K562 (cell line): ENCODE measurements at regions not wholly inside any gene's neighbourhood (a gene's known extent, or its start where the extent isn't known, plus 50 kb on each side); places are given as distances from the start of the nearest gene placed in this dataset.
A peak's percentile ranks its signal among the peaks of the same experiment; 100 is the strongest.

Experiments used
- ATAC-seq: fragments of 200-7000 bp; cut with Tn5 transposase; 3 replicates; pipeline ENCODE4 v1.9.1; 2020; ENCODE audit warnings: moderate library complexity
- BruUV-seq: library from RNA; stranded (reverse); fragments of 400-500 nt; replicated peaks from 2 replicates; lab custom pipeline; 2021; lab: Mats Ljungman, UMichigan
- CTCF ChIA-PET: fragments of 300-600 bp; formaldehyde crosslinking; extraction: SDS; loops from one replicate; lab custom pipeline; 2021; ENCODE audit warnings: low intra/inter-chr PET ratio; lab: Yijun Ruan, JAX
- POLR2A ChIA-PET: fragments of 300-600, 350-650 bp; sonication (Branson Sonifier 250); formaldehyde crosslinking; extraction: SDS; loops from one replicate; lab custom pipeline; 2021; ENCODE audit warnings: antibody characterized with exemption, inconsistent platforms; lab: Yijun Ruan, JAX
- DNase-seq, 4 experiments: peaks; one replicate each; pipeline versions ENCODE4 v3.0.0 to v3.0.0-alpha.2; 2011 to 2018; ENCODE audit warnings: low spot score in 3 of 4, mixed read lengths in 3 of 4; ENCODE audit errors: extremely low read depth in 1 of 4
- FAIRE-seq: peaks from 2 replicates; lab custom pipeline; 2011; peaks lifted over from hg19 to GRCh38; lab: Jason Lieb, UNC
- H2AFZ ChIP-seq: 2 replicates; pipeline ENCODE4 v1.6.0; 2011; ENCODE audit warnings: low read depth, low read length, control low read depth, inconsistent platforms
- H3K27ac ChIP-seq: fragments of 200-600 bp; 3 replicates; pipeline ENCODE4 v1.8.0; 2011; ENCODE audit warnings: low read depth, mild to moderate bottlenecking, control low read depth, inconsistent platforms, low read length, moderate library complexity, mixed read lengths; ENCODE audit errors: extremely low read depth
- H3K27me3 ChIP-seq, 2 experiments: fragments of 300-600 bp in 1 of 2; 2 replicates in 1 of 2; 3 replicates in 1 of 2; pipeline versions ENCODE4 v1.6.0 to v1.8.0; 2011; ENCODE audit warnings: inconsistent platforms in 2 of 2, low read length in 2 of 2, mild to moderate bottlenecking in 1 of 2, mixed read lengths in 1 of 2, moderate library complexity in 1 of 2; ENCODE audit not compliant: control insufficient read depth in 2 of 2, insufficient read depth in 2 of 2
- H3K36me3 ChIP-seq: fragments of 300-600 bp; 3 replicates; pipeline ENCODE4 v1.8.0; 2011; ENCODE audit warnings: mild to moderate bottlenecking, low read length, inconsistent platforms; ENCODE audit not compliant: control insufficient read depth, insufficient read depth
- H3K4me1 ChIP-seq, 2 experiments: fragments of 200-600 bp in 1 of 2; replicated peaks in 1 of 2; 2 replicates in 1 of 2; 3 replicates in 1 of 2; pipeline versions ENCODE4 v1.5.1 to v1.8.0; 2011; ENCODE audit warnings: inconsistent platforms in 2 of 2, low read length in 2 of 2, mild to moderate bottlenecking in 1 of 2, mixed read lengths in 1 of 2, moderate library complexity in 1 of 2; ENCODE audit not compliant: control insufficient read depth in 2 of 2, insufficient read depth in 2 of 2
- H3K4me2 ChIP-seq: 2 replicates; pipeline ENCODE4 v1.6.1; 2011; ENCODE audit warnings: low read length, control low read depth, inconsistent platforms, mixed read lengths; ENCODE audit not compliant: insufficient read depth
- H3K4me3 ChIP-seq: fragments of 200-600 bp; sonication (generic), shearing (Covaris generic); 2 replicates; pipeline ENCODE4 v1.5.1; 2016; ENCODE audit warnings: control low read depth, inconsistent platforms
- H3K79me2 ChIP-seq: fragments of 200-600 bp; 3 replicates; pipeline ENCODE4 v1.8.0; 2011; ENCODE audit warnings: low read length, inconsistent platforms; ENCODE audit not compliant: control insufficient read depth, insufficient read depth
- H3K9ac ChIP-seq, 2 experiments: 2 replicates each; pipeline versions ENCODE4 v1.6.0 to v1.6.1; 2011; ENCODE audit warnings: low read depth in 2 of 2, low read length in 2 of 2, control low read depth in 1 of 2, inconsistent platforms in 1 of 2, mild to moderate bottlenecking in 1 of 2, mixed read lengths in 1 of 2; ENCODE audit not compliant: insufficient read depth in 1 of 2
- H3K9me1 ChIP-seq: one replicate; pipeline ENCODE4 v1.6.0; 2011; ENCODE audit warnings: inconsistent platforms, mild to moderate bottlenecking, low read length, moderate library complexity; ENCODE audit not compliant: control insufficient read depth, insufficient read depth
- H3K9me3 ChIP-seq: replicated peaks from 2 replicates; pipeline ENCODE4 v1.5.1; 2011; ENCODE audit warnings: low read depth, low read length, inconsistent platforms; ENCODE audit not compliant: control insufficient read depth, insufficient read depth
- H4K20me1 ChIP-seq: replicated peaks from 2 replicates; pipeline ENCODE4 v1.6.1; 2011; ENCODE audit warnings: low read length, inconsistent platforms, mixed read lengths; ENCODE audit not compliant: control insufficient read depth, insufficient read depth
- DEAF1 ChIP-seq: fragments of 450-650 bp; formaldehyde crosslinking; IDR thresholded peaks from 2 replicates; pipeline ENCODE4 v1.4.0; 2020; ENCODE audit warnings: mild to moderate bottlenecking, moderate library complexity
- GTF2A2 ChIP-seq: IDR thresholded peaks from 2 replicates; pipeline ENCODE4 v1.6.1; 2016; ENCODE audit warnings: mild to moderate bottlenecking, missing genetic modification characterization, missing compliant biosample characterization
- ZBTB11 ChIP-seq, 3 experiments: fragments of 200-800 bp in 1 of 3; fragments of 250-450 bp in 1 of 3; fragments of 450-650 bp in 1 of 3; sonication (Bioruptor Pico) in 1 of 3; sonication (Bioruptor generic) in 1 of 3; formaldehyde crosslinking in 1 of 3; IDR thresholded peaks; 2 replicates each; pipeline versions ENCODE4 v1.6.1 to v1.8.0; 2016 to 2022; ENCODE audit warnings: mild to moderate bottlenecking in 2 of 3, missing genetic modification characterization in 2 of 3, missing compliant biosample characterization in 1 of 3, moderate library complexity in 1 of 3
- ZNF175 ChIP-seq: fragments of 200-800 bp; sonication (Bioruptor generic); IDR thresholded peaks from 2 replicates; pipeline ENCODE4 v1.6.1; 2016; ENCODE audit warnings: low read depth, mild to moderate bottlenecking, missing genetic modification characterization, missing compliant biosample characterization
- ZNF316 ChIP-seq: fragments of 450-650 bp; IDR thresholded peaks from 2 replicates; pipeline ENCODE4 v1.6.1; 2016
- WGBS: fragments of 100-300 bp; shearing (Covaris generic); methylation state at CpG from one replicate; pipeline ENCODE4 v1.1.6; 2016; ENCODE audit warnings: low coverage, mixed read lengths; ENCODE audit not compliant: insufficient coverage; ENCODE audit errors: missing lambda C conversion rate; 5-methylcytosine and 5-hydroxymethylcytosine counted together
- in situ Hi-C: fragments of 300-500 bp; cut with MboI; formaldehyde crosslinking; loops from 4 replicates; pipeline ENCODE4 v1.15.0; 2018; ENCODE audit warnings: inconsistent platforms, mixed read lengths
- intact Hi-C: fragments of 100-400 bp; cut with micrococcal nuclease; formaldehyde crosslinking; loops from 2 replicates; pipeline ENCODE4 v1.14.2; 2022

GRCh38 chr20:47950124-47950912 lies 165.0 kb upstream of the SULF2 start (continued):
- TF ChIP-seq DEAF1 (CRISPR knock-in tag): no peak
- TF ChIP-seq GTF2A2: no peak
- peak; percentile 19; the same call in 1 of the 2 replicates for TF ChIP-seq ZNF316
- TF ChIP-seq, all 486 proteins: peak for 8

- ATAC-seq: no peak
- FAIRE-seq: no peak
- WGBS: 0% methylated on average over 5 of the region's 6 CpGs
- intact Hi-C loops (no loop called here), in situ Hi-C loops (no loop called here)
- Histone ChIP-seq H3K9me3 (no peaks in the 10 kb centered on the region), H3K27ac (no peak overlapping the region), H3K4me1 (no peaks in the 10 kb centered on the region), H3K9me1 (no peaks in the 10 kb centered on the region), H3K79me2 (no peaks in the 10 kb centered on the region), H2AFZ (no peak overlapping the region), H3K4me3 (no peak overlapping the region), H3K27me3 (peaks cover 6 to 28% of the 10 kb centered on the region in 2 experiments; a peak in 3 of 5 replicates), H4K20me1 (no peaks in the 10 kb centered on the region), H3K4me2 (no peak overlapping the region), H3K9ac (no peak overlapping the region), H3K36me3 (no peaks in the 10 kb centered on the region)
- BruUV-seq: no TSS peak
- TF ChIP-seq ZNF175 (CRISPR knock-in tag): no peak
- peak in 1 of 3 experiments; percentile 47; a peak in 1 of 6 replicates for TF ChIP-seq ZBTB11 (CRISPR knock-in tag; IDR thresholded peaks at IDR 0.05)
- CTCF ChIA-PET: no interaction called here
- POLR2A ChIA-PET: no interaction called here
- DNase-seq: no peak
These were observed 163.9 kb upstream of the SULF2 start for GRCh38 chr20:47949230-47949629.
